Glutamatergic neuron (in vitro differentiated cells): ENCODE measurements at regions not wholly inside any gene's neighbourhood (a gene's known extent, or its start where the extent isn't known, plus 50 kb on each side); places are given as distances from the start of the nearest gene placed in this dataset.

Experiments
- DNase-seq: peaks from one replicate; pipeline ENCODE4 v3.0.0; 2022
- H3K27ac Mint-ChIP-seq: one replicate; pipeline ENCODE4 v1.8.0; 2020; ENCODE audit warnings: mild to moderate bottlenecking, mixed read lengths, inconsistent platforms; ENCODE audit not compliant: unreplicated experiment
- H3K27me3 Mint-ChIP-seq: one replicate; pipeline ENCODE4 v1.8.0; 2020; ENCODE audit warnings: mild to moderate bottlenecking, moderate library complexity, mixed read lengths, inconsistent platforms; ENCODE audit not compliant: unreplicated experiment
- H3K36me3 Mint-ChIP-seq: one replicate; pipeline ENCODE4 v1.8.0; 2020; ENCODE audit warnings: mild to moderate bottlenecking, mixed read lengths, inconsistent platforms; ENCODE audit not compliant: unreplicated experiment
- H3K4me1 Mint-ChIP-seq: one replicate; pipeline ENCODE4 v1.8.0; 2020; ENCODE audit warnings: mild to moderate bottlenecking, low read depth, mixed read lengths, inconsistent platforms; ENCODE audit not compliant: unreplicated experiment
- H3K4me3 Mint-ChIP-seq: one replicate; pipeline ENCODE4 v1.8.0; 2020; ENCODE audit warnings: mild to moderate bottlenecking, mixed read lengths, inconsistent platforms; ENCODE audit not compliant: unreplicated experiment
- H3K9me3 Mint-ChIP-seq: one replicate; pipeline ENCODE4 v1.8.0; 2020; ENCODE audit warnings: mild to moderate bottlenecking, moderate library complexity, mixed read lengths, inconsistent platforms; ENCODE audit not compliant: unreplicated experiment
- TF ChIP-seq, protein P1 (sequence below): fragments of 200-600 bp; sonication (generic); IDR thresholded peaks from one replicate; pipeline ENCODE4 v1.5.0; 2021; ENCODE audit not compliant: partially characterized antibody, unreplicated experiment

DNA sequence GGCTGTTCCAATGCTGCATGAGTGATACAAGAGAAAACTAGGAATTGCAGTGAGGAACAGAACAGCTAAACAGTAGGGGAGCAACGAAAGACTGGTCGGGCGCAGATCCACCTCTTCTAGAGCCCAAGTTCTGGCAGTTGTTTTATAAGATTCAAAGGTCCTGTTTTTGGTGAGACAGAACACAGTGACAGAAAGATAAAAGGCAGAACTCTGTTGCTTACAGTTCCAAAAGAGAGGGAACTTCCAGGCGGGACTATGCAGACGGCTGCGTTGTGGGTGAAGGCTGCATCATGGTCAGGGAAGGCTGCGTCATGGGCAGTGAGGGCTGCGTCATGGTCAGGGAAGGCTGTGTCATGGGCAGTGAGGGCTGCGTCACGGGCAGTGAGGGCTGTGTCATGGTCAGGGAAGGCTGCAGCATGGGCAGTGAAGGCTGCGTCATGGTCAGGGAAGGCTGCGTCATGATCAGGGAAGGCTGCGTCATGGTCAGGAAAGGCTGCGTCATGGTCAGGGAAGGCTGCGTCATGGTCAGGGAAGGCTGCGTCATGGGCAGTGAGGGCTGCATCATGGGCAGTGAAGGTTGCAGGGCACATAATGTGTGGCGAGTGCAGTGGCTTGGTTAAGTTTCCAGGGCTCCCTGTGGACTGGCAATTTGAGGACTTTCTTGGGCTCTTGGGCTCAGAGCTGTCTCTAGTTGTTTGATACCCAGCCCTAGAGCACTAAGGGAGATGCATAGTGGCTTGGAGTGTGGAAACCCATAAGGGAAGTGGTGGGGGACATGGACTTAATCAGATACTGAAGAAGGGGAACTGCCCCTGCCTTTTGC is 619.9 kb downstream of the AACS start:
- TF ChIP-seq, protein P1, sequence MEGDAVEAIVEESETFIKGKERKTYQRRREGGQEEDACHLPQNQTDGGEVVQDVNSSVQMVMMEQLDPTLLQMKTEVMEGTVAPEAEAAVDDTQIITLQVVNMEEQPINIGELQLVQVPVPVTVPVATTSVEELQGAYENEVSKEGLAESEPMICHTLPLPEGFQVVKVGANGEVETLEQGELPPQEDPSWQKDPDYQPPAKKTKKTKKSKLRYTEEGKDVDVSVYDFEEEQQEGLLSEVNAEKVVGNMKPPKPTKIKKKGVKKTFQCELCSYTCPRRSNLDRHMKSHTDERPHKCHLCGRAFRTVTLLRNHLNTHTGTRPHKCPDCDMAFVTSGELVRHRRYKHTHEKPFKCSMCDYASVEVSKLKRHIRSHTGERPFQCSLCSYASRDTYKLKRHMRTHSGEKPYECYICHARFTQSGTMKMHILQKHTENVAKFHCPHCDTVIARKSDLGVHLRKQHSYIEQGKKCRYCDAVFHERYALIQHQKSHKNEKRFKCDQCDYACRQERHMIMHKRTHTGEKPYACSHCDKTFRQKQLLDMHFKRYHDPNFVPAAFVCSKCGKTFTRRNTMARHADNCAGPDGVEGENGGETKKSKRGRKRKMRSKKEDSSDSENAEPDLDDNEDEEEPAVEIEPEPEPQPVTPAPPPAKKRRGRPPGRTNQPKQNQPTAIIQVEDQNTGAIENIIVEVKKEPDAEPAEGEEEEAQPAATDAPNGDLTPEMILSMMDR: no peak

DNA sequence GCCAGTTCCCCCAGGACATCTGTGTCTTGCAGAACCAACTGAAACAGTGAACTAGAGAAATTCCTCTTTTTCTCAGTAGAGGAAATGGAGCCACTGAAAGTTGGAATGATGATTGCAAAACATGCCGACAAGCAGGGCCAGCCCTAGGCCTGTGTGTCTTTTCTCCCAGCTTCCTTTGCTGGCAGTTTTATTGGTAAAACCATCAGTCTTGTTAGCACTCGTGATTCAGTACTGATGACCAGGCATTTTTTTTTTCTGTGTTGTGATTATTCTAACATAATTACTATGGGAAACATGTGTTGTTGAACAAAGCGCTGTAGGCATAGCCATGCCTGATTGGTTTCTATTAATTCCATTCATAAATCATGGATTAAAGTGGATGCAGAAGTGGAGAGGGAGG is 620.7 kb downstream of the AACS start:
- H3K9me3 Mint-ChIP-seq: peaks cover 4% of the 10 kb centered on the region
- no peak overlapping the region for H3K4me3 Mint-ChIP-seq
- no peak overlapping the region for H3K27ac Mint-ChIP-seq
- peaks cover 6% of the 10 kb centered on the region for H3K36me3 Mint-ChIP-seq
- TF ChIP-seq, protein P1: no peak
- no peaks in the 10 kb centered on the region for H3K4me1 Mint-ChIP-seq
- no peak for DNase-seq
- H3K27me3 Mint-ChIP-seq: peaks cover 6% of the 10 kb centered on the region

More for the DNA sequence above, 619.9 kb downstream of the AACS start:
- Mint-ChIP-seq H3K4me3 (no peak overlapping the region), H3K27me3 (peaks cover 6% of the 10 kb centered on the region), H3K9me3 (peaks cover 4% of the 10 kb centered on the region), H3K36me3 (peaks cover 6% of the 10 kb centered on the region), H3K4me1 (no peaks in the 10 kb centered on the region), H3K27ac (no peak overlapping the region)
- DNase-seq: no peak

DNA sequence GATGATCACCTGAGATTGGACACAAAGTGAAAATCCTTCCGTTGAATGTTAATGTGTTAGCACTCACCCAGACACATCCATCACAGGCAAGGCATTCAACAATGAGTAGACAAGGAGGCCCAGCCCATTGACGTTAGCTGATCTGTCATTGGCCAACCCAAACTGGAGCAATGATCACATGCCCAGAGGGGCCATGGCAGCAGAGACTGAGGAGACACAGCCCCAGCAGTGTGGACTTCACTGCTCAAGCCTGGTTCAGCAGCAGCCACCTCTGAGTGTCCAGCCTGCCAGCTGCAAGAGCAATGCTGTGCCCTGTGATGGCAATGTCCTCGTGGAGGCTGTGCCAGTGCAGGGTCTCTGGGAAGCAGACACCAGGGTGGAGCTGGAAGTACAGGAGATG is 622.2 kb downstream of the AACS start:
- no peak for DNase-seq
- H3K27me3 Mint-ChIP-seq: peaks cover 6% of the 10 kb centered on the region
- TF ChIP-seq, protein P1: no peak
- no peak overlapping the region for H3K4me3 Mint-ChIP-seq
- H3K4me1 Mint-ChIP-seq: no peaks in the 10 kb centered on the region
- H3K27ac Mint-ChIP-seq: no peak overlapping the region
- H3K9me3 Mint-ChIP-seq: peaks cover 4% of the 10 kb centered on the region
- peaks cover 6% of the 10 kb centered on the region for H3K36me3 Mint-ChIP-seq

DNA sequence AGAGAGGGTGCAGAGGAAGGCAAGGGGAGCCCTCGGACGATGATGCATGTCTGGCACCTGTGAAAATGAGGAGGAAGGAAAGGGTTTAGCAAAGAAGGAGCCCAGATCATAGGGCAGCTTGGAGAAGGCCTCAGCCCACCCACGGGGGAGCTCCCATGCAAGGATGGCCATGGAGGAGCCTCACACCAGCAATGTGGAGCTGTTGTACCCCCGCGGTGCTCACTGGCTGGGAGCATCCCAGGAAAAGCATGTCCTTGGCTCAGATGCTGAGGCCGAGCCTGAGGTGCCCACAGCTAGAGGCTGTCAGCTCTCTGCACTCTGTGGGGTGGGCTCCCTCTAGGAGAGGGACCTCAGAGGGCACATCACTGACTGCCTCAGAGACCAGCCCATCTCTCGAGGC is 622.6 kb downstream of the AACS start:
- DNase-seq: no peak
- TF ChIP-seq, protein P1: no peak
- H3K4me1 Mint-ChIP-seq: no peaks in the 10 kb centered on the region
- H3K27ac Mint-ChIP-seq: no peak overlapping the region
- peaks cover 6% of the 10 kb centered on the region for H3K36me3 Mint-ChIP-seq
- H3K4me3 Mint-ChIP-seq: no peak overlapping the region
- H3K9me3 Mint-ChIP-seq: peaks cover 4% of the 10 kb centered on the region
- H3K27me3 Mint-ChIP-seq: peaks cover 6% of the 10 kb centered on the region

DNA sequence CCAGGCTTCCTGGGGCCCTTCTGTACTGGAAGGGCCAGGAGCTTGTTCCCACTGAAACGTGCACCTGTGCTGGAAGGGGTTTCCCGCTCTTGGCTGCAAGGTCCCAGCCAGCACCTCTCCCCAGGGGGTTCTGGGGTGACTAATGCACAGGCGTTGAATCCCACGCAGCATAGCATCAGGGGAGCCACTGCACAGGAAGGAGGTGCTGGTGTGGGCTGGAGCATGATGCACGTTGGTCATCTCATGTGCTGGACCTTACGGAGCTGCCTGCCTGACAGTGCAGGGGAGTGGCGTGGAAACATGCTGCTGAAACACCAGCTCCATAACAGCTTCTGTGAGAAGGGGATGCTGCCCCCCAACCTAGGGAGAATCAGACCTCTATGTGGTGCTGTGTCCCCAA is 623.0 kb downstream of the AACS start:
- Mint-ChIP-seq H3K4me3 (no peak overlapping the region), H3K4me1 (no peaks in the 10 kb centered on the region), H3K36me3 (peaks cover 6% of the 10 kb centered on the region), H3K9me3 (peaks cover 4% of the 10 kb centered on the region), H3K27ac (no peak overlapping the region), H3K27me3 (peaks cover 6% of the 10 kb centered on the region)
- no peak for DNase-seq
- TF ChIP-seq, protein P1: no peak
